ENCODE measurements at regions not wholly inside any gene's neighbourhood (a gene's known extent, or its start where the extent isn't known, plus 50 kb on each side); places are given as distances from the start of the nearest gene placed in this dataset.

- no peak for TF ChIP-seq POLR2AphosphoS5 (IDR thresholded peaks at IDR 0.05; ENCODE audit: low read length)
- TF ChIP-seq POLR2A (IDR thresholded peaks at IDR 0.05; ENCODE audit: low read depth, low read length): no peak
- TF ChIP-seq ZBTB4 (CRISPR knock-in tag; IDR thresholded peaks at IDR 0.05): no peak
- no peak for TF ChIP-seq CTCF (IDR thresholded peaks at IDR 0.05 in 2 of 3, conservative IDR thresholded peaks at IDR 0.05 in 1 of 3; ENCODE audit: control insufficient read depth in 2 of 3, extremely low read depth in 1 of 3, insufficient read depth in 1 of 3, low read depth in 3 of 3, low read length in 3 of 3)
- no peak for TF ChIP-seq KDM1A (IDR thresholded peaks at IDR 0.05; ENCODE audit: borderline replicate concordance)
- TF ChIP-seq TBL1XR1 (IDR thresholded peaks at IDR 0.05; ENCODE audit: low read depth, low read length): no peak
- no peak for TF ChIP-seq YY1 (IDR thresholded peaks at IDR 0.05; ENCODE audit: low read depth, low read length)
- TF ChIP-seq EZH2 (IDR thresholded peaks at IDR 0.05; ENCODE audit: borderline replicate concordance, control insufficient read depth, low read depth, low read length): no peak
- TF ChIP-seq E2F4 (IDR thresholded peaks at IDR 0.05; ENCODE audit: low read depth, low read length): no peak
- TF ChIP-seq REST (IDR thresholded peaks at IDR 0.05; ENCODE audit: low read depth, low read length): no peak
- TF ChIP-seq FOXM1 (IDR thresholded peaks at IDR 0.05; ENCODE audit: low read depth, low read length): no peak
- no peak for TF ChIP-seq GABPA (IDR thresholded peaks at IDR 0.05; ENCODE audit: low read depth)
- TF ChIP-seq RAD51 (IDR thresholded peaks at IDR 0.05): no peak
These were observed 1534.4 kb upstream of the PIK3C3 start for GRCh38 chr18:40420675-40421074.

Data from GM12878 (cell line).